Body of pancreas (tissue), 4 donors: ENCODE measurements at regions not wholly inside any gene's neighbourhood (a gene's known extent, or its start where the extent isn't known, plus 50 kb on each side); places are given as distances from the start of the nearest gene placed in this dataset.

ENCODE experiments used
- ATAC-seq: fragments of 150-250 bp; one replicate; pipeline ENCODE4 v1.9.1; 2016
- DNase-seq, 4 donors: peaks; one replicate each; pipeline ENCODE4 v3.0.0-alpha.2; 2019
- H3K27ac ChIP-seq, 4 donors: fragments of 200-600 bp; sonication (generic); 1 replicate in 3 of 4; 2 replicates in 1 of 4; pipeline versions ENCODE4 v1.5.1 to v1.6.1; 2016 to 2019; ENCODE audit warnings: mild to moderate bottlenecking in 1 of 4, mixed read lengths in 1 of 4, moderate library complexity in 1 of 4
- H3K27me3 ChIP-seq, 2 donors: fragments of 200-600 bp; sonication (generic); one replicate each; pipeline ENCODE4 v1.6.0; 2016; ENCODE audit warnings: mild to moderate bottlenecking in 1 of 2
- H3K36me3 ChIP-seq, 2 donors: fragments of 200-600 bp; sonication (generic); replicated peaks in 1 of 2; 2 replicates each; pipeline ENCODE4 v1.5.1; 2016; ENCODE audit warnings: low read depth in 2 of 2; ENCODE audit not compliant: insufficient read depth in 1 of 2
- H3K4me1 ChIP-seq: fragments of 200-600 bp; sonication (generic); one replicate; pipeline ENCODE4 v1.6.0; 2016
- H3K4me3 ChIP-seq, 2 donors: fragments of 200-600 bp; sonication (generic); 1 replicate in 1 of 2; 2 replicates in 1 of 2; pipeline ENCODE4 v1.5.1; 2016 to 2019
- H3K9me3 ChIP-seq, 3 donors: fragments of 200-600 bp; sonication (generic); 1 replicate in 2 of 3; 2 replicates in 1 of 3; pipeline ENCODE4 v1.5.1; 2016
- CTCF ChIP-seq, 7 experiments: fragments of 450-650 bp in 4 of 7; fragments of 200-600 bp in 3 of 7; sonication (generic) in 3 of 7; IDR thresholded peaks; one replicate each; pipeline ENCODE4 v1.5.1; 2016 to 2019; ENCODE audit warnings: antibody characterized with exemption in 7 of 7
- POLR2A ChIP-seq, 3 donors: fragments of 450-650 bp; IDR thresholded peaks; one replicate each; pipeline ENCODE4 v1.6.1; 2016; ENCODE audit warnings: antibody characterized with exemption in 3 of 3, mild to moderate bottlenecking in 2 of 3
- WGBS, 2 donors: methylation state at CpG; one replicate each; pipeline ENCODE4 v1.1.5; 2017; 5-methylcytosine and 5-hydroxymethylcytosine counted together
- intact Hi-C: fragments of 100-400 bp; cut with DNase I; formaldehyde crosslinking; loops from one replicate; pipeline ENCODE4 v1.15.1; 2023

DNA sequence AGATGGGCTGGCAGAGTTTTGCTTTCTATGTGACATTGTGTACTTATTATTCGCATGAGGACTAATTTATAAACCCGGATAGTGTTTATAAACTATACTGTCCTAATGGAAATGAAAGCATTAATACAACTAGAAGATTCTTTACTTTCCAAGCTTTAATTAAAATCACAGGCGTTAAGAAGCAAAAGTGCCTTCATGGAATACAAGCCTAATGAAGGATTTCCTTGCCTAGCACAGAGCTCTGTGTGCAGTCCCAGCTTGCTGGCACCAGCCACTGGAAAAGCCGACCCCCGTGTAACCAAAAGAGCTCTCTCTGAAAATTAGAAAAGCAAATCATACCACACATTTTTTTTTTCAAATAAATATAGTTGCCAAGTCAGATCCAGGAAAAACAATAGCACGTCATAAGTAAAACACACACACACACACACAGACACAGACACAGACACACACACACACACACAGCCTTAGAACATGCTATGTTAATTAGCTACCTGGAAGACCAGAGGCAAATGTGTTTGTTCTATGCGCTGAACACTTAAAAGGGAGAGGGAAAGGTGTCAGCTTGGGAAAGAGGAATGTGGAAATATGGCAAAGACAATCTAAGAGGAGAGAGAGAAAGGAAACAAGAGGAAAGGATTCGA lies 1084.2 kb downstream of the TUSC7 start:
- 18 to 27% methylated on average over 8 of the region's 8 CpGs for WGBS, 2 donors
- no peak overlapping the region for H3K4me3 ChIP-seq
- DNase-seq (peak in 2 of 4 donors; percentile 2 to 10), ATAC-seq (peak; percentile 68)
- H3K36me3 ChIP-seq: no peaks in the 10 kb centered on the region
- no peak overlapping the region for H3K27ac ChIP-seq
- H3K4me1 ChIP-seq: no peaks in the 10 kb centered on the region
- no peak for TF ChIP-seq POLR2A (IDR thresholded peaks at IDR 0.05)
- no peak for TF ChIP-seq CTCF (IDR thresholded peaks at IDR 0.05)
- H3K27me3 ChIP-seq: no peaks in the 10 kb centered on the region
- intact Hi-C loops: no loop called here
- no peaks in the 10 kb centered on the region for H3K9me3 ChIP-seq

- DNase-seq: no peak
- no peaks in the 10 kb centered on the region for H3K9me3 ChIP-seq
Observed at GRCh38 chr3:117798221-117798620, 1088.6 kb downstream of the TUSC7 start.

DNA sequence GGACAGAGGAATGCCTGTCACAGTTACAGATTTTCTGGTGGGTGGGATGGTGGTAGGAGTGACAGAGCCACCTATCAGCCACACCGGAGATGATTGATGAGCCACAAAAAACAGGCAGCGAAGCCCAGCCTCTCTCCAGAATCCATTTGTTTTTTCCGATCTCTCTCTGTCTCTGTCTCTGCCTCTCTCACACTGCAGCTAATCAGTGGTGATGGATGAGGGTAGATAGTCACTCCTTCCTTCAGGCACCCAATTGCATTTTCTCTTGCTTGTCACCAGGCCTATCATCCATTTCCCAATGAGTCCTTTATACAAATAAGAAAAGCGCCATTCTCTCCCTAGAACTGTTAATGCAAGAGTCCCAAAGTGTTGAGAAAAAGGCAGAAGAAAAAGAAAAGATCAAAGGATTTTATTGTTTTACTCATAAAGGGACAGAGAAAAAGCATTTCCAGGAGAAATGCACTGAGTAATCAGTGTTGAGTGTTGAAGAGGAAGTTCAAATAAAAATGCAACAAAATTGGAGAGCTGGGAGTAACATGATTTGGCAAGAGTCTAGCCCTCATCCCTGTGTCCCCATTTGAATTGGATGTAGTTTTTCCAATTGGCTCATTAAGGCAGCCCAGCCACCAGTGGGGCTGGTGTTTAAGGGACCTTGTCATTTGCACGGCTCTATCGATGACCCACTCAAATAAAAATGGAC lies 1089.3 kb downstream of the TUSC7 start:
- intact Hi-C loops: no loop called here
- Histone ChIP-seq H3K27me3 (no peaks in the 10 kb centered on the region), H3K4me3 (no peak overlapping the region), H3K27ac (no peak overlapping the region), H3K9me3 (no peaks in the 10 kb centered on the region), H3K36me3 (no peaks in the 10 kb centered on the region), H3K4me1 (no peaks in the 10 kb centered on the region)
- TF ChIP-seq POLR2A (IDR thresholded peaks at IDR 0.05): no peak
- TF ChIP-seq CTCF (IDR thresholded peaks at IDR 0.05): no peak
- ATAC-seq (no peak), DNase-seq (no peak)
- WGBS, 2 donors: 80 to 81% methylated on average over 6 of the region's 6 CpGs

More at GRCh38 chr3:117798221-117798620, 1088.6 kb downstream of the TUSC7 start:
- WGBS, 2 donors: 51 to 56% methylated on average over 3 of the region's 3 CpGs
- ATAC-seq: no peak
- Histone ChIP-seq H3K36me3 (no peaks in the 10 kb centered on the region), H3K4me3 (no peak overlapping the region), H3K4me1 (no peaks in the 10 kb centered on the region), H3K27ac (no peak overlapping the region), H3K27me3 (no peaks in the 10 kb centered on the region)
- TF ChIP-seq POLR2A (IDR thresholded peaks at IDR 0.05) (no peak), CTCF (IDR thresholded peaks at IDR 0.05) (no peak)
- intact Hi-C loops: no loop called here

- H3K9me3 ChIP-seq: no peaks in the 10 kb centered on the region
- H3K4me3 ChIP-seq: no peak overlapping the region
- H3K27ac ChIP-seq: no peak overlapping the region
- H3K36me3 ChIP-seq: no peaks in the 10 kb centered on the region
- ATAC-seq: no peak
- WGBS, 2 donors: 70 to 85% methylated on average over 2 of the region's 2 CpGs
- H3K27me3 ChIP-seq: no peaks in the 10 kb centered on the region
- intact Hi-C loops: no loop called here
- no peaks in the 10 kb centered on the region for H3K4me1 ChIP-seq
- DNase-seq: no peak
- TF ChIP-seq CTCF (IDR thresholded peaks at IDR 0.05): no peak
- no peak for TF ChIP-seq POLR2A (IDR thresholded peaks at IDR 0.05)
Observed at GRCh38 chr3:117799387-117799735, 1089.8 kb downstream of the TUSC7 start.

DNA sequence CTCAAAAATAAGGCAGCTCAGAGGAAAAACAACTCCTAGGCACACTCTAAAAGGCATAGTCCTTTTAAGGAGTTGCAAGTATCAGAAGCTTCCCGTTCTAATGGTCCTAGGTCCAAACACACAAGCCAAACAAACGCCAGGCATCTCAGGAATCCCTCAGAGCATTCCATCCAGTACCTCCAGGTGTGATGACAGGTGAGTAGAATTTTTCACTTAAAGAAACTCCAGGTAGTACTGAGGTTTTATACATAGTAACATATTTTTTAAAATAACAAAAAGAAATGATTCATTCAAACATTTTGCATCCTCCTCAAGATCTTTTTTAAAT lies 1092.3 kb downstream of the TUSC7 start:
- TF ChIP-seq POLR2A (IDR thresholded peaks at IDR 0.05) (no peak), CTCF (IDR thresholded peaks at IDR 0.05) (no peak)
- no peaks in the 10 kb centered on the region for H3K27me3 ChIP-seq
- intact Hi-C loops: no loop called here
- ATAC-seq (no peak), DNase-seq (no peak)
- H3K9me3 ChIP-seq: no peaks in the 10 kb centered on the region
- H3K27ac ChIP-seq: no peak overlapping the region
- no peaks in the 10 kb centered on the region for H3K36me3 ChIP-seq
- H3K4me3 ChIP-seq: no peak overlapping the region
- H3K4me1 ChIP-seq: no peaks in the 10 kb centered on the region
- WGBS, 2 donors: 46 to 59% methylated on average over 2 of the region's 2 CpGs
